HEK293T (cell line): ENCODE measurements at regions not wholly inside any gene's neighbourhood (a gene's known extent, or its start where the extent isn't known, plus 50 kb on each side); places are given as distances from the start of the nearest gene placed in this dataset.

Experiments
- CTCF ChIA-PET: fragments of 350-600 bp; formaldehyde crosslinking; extraction: SDS; loops from one replicate; lab custom pipeline; 2021; ENCODE audit warnings: antibody characterized with exemption, inconsistent platforms; lab: Yijun Ruan, JAX
- POLR2A ChIA-PET: fragments of 350-600 bp; formaldehyde crosslinking; extraction: SDS; loops from one replicate; lab custom pipeline; 2020; ENCODE audit warnings: antibody characterized with exemption, inconsistent platforms; lab: Yijun Ruan, JAX
- DNase-seq: peaks from one replicate; pipeline ENCODE4 v3.0.0; 2012; ENCODE audit warnings: mixed read lengths; ENCODE audit errors: extremely low spot score
- ARNT ChIP-seq: fragments of 450-650 bp; IDR thresholded peaks from 2 replicates; pipeline ENCODE4 v1.6.1; 2017; ENCODE audit warnings: mild to moderate bottlenecking
- BHLHE40 ChIP-seq: fragments of 450-650 bp; IDR thresholded peaks from 2 replicates; pipeline ENCODE4 v1.6.1; 2016; ENCODE audit warnings: mild to moderate bottlenecking, moderate library complexity, borderline replicate concordance
- CTBP1 ChIP-seq: fragments of 450-650 bp; IDR thresholded peaks from 2 replicates; pipeline ENCODE4 v1.6.1; 2016; ENCODE audit warnings: borderline replicate concordance
- ELF4 ChIP-seq: fragments of 450-650 bp; IDR thresholded peaks from 2 replicates; pipeline ENCODE4 v1.6.1; 2017; ENCODE audit warnings: antibody characterized with exemption
- FOXA1 ChIP-seq: fragments of 450-650 bp; IDR thresholded peaks from 2 replicates; pipeline ENCODE4 v1.6.1; 2016; ENCODE audit warnings: mild to moderate bottlenecking
- FOXK2 ChIP-seq: fragments of 450-650 bp; IDR thresholded peaks from 2 replicates; pipeline ENCODE4 v1.6.1; 2016; ENCODE audit warnings: mild to moderate bottlenecking
- FOXM1 ChIP-seq: fragments of 450-650 bp; IDR thresholded peaks from 2 replicates; pipeline ENCODE4 v1.6.1; 2017; ENCODE audit warnings: mild to moderate bottlenecking, borderline replicate concordance
- HDGF ChIP-seq: fragments of 450-650 bp; IDR thresholded peaks from 2 replicates; pipeline ENCODE4 v1.6.1; 2017; ENCODE audit warnings: antibody characterized with exemption, borderline replicate concordance
- L3MBTL2 ChIP-seq: fragments of 450-650 bp; conservative IDR thresholded peaks from 2 replicates; pipeline ENCODE4 v1.6.1; 2016; ENCODE audit warnings: mild to moderate bottlenecking
- LEF1 ChIP-seq: fragments of 450-650 bp; IDR thresholded peaks from 2 replicates; pipeline ENCODE4 v1.6.1; 2017; ENCODE audit warnings: mild to moderate bottlenecking, borderline replicate concordance
- NFRKB ChIP-seq: fragments of 450-650 bp; IDR thresholded peaks from 2 replicates; pipeline ENCODE4 v1.6.1; 2016; ENCODE audit warnings: mild to moderate bottlenecking, moderate library complexity
- SP1 ChIP-seq: fragments of 450-650 bp; IDR thresholded peaks from 2 replicates; pipeline ENCODE4 v1.6.1; 2017
- SUZ12 ChIP-seq: fragments of 450-650 bp; IDR thresholded peaks from 2 replicates; pipeline ENCODE4 v1.6.1; 2016; ENCODE audit warnings: mild to moderate bottlenecking
- TARDBP ChIP-seq: fragments of 450-650 bp; IDR thresholded peaks from 2 replicates; pipeline ENCODE4 v1.6.1; 2016
- ZNF384 ChIP-seq: fragments of 450-650 bp; IDR thresholded peaks from 2 replicates; pipeline ENCODE4 v1.6.1; 2016
- TF ChIP-seq, protein P1 (sequence below): fragments of 450-650 bp; IDR thresholded peaks from 2 replicates; pipeline ENCODE4 v1.6.1; 2016

DNA sequence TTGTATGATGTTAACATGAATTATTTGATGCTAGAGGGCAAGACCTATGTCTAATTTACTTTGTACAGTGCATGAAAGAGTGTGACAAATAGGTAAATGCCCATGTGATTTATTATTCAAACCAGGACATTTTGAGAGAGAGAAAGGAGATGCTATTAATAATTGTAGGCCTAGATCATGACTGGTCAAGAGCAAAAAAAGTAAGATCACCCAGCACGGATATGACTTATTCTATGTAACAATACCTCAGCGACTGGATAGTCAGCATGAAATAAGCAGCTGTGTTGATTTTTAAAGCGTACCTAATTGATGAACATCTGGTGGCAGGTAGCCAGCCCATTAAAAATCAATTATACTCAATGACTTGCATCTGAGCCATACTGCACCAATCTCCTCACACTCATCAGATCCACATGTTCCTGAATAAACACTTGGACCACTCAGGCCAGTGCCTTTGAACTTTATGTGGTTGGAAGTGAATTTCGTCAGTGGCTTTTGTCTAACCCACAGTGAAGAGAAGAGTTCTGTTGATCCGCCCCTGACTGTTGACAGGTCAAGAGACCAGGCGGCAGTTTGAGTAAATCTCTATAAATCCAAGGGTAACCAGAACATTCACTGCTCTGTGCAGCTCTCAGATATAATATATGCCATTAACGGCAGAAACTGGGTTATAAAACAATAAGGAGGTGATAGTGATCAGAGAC is 435.3 kb downstream of the MDFIC start:
- TF ChIP-seq LEF1, result no peak
- no peak for TF ChIP-seq FOXA1
- TF ChIP-seq SP1, result no peak
- no peak for TF ChIP-seq BHLHE40
- TF ChIP-seq NFRKB, result no peak
- no peak for TF ChIP-seq ARNT
- no peak for TF ChIP-seq CTBP1
- TF ChIP-seq FOXK2, result no peak
- TF ChIP-seq ZNF384, result no peak
- TF ChIP-seq, protein P1, sequence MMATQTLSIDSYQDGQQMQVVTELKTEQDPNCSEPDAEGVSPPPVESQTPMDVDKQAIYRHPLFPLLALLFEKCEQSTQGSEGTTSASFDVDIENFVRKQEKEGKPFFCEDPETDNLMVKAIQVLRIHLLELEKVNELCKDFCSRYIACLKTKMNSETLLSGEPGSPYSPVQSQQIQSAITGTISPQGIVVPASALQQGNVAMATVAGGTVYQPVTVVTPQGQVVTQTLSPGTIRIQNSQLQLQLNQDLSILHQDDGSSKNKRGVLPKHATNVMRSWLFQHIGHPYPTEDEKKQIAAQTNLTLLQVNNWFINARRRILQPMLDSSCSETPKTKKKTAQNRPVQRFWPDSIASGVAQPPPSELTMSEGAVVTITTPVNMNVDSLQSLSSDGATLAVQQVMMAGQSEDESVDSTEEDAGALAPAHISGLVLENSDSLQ, result no peak
- TF ChIP-seq SUZ12, result no peak
- no peak for TF ChIP-seq HDGF
- TF ChIP-seq L3MBTL2, result no peak
- no peak for DNase-seq
- ChIA-PET CTCF (no interaction called here), POLR2A (no interaction called here)

DNA sequence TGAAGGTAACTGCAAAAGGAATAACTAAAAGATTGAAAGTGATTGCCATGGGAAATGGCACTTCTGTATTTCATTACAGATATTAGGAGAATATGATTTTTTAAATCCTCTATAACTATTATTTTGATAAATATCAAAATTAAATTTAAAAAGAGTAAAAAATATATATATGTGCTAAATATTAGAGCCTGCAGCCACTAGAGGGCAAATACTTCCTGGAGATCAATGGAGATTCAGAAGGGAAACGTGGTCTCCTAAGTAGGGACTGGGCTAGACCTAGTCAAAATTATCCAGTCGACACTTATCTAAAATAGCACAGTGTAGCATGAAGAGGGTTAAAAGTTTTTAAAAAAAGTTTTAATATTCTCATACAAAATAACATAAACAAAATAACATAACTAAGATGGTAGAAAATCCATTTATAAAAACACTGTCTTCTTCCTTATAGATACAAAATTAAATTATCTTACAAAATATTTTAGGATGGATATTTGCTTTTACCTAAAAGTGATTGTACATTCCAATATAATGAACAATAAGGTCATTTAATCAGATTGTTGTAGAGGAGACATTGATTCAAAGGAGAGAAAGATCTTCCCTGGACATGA is 434.3 kb downstream of the MDFIC start:
- CTCF ChIA-PET, result no interaction called here
- POLR2A ChIA-PET, result no interaction called here
- DNase-seq, result peak; percentile 12

DNA sequence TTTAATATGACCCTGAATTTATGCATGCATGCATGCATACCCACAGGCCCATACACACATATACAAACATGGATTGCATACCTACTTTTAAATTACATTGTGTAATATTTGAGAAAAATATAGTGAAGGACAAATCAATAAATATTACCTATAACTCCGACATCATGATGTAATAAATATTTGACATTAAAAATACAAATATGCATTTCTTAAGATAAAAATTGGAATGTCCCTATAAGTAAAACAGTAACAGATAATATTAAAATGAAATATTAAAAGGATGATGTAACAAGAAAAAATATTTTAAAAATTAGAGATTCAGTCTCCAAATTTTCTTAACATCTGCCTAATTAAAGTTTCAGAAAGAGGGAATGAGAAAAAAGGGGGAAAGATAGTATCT is 433.0 kb downstream of the MDFIC start:
- CTCF ChIA-PET, result no interaction called here
- POLR2A ChIA-PET, result no interaction called here
- TF ChIP-seq, protein P1, result no peak
- TF ChIP-seq L3MBTL2, result no peak
- no peak for TF ChIP-seq TARDBP
- TF ChIP-seq SUZ12, result no peak
- TF ChIP-seq LEF1, result no peak
- no peak for TF ChIP-seq HDGF
- no peak for TF ChIP-seq FOXM1
- TF ChIP-seq SP1, result no peak
- TF ChIP-seq ARNT, result no peak
- TF ChIP-seq CTBP1, result no peak
- no peak for TF ChIP-seq FOXK2
- no peak for TF ChIP-seq ELF4
- no peak for TF ChIP-seq ZNF384
- TF ChIP-seq BHLHE40, result no peak
- no peak for TF ChIP-seq NFRKB
- no peak for TF ChIP-seq FOXA1

More for the DNA sequence above, 434.3 kb downstream of the MDFIC start:
- no peak for TF ChIP-seq SUZ12
- TF ChIP-seq FOXA1, result no peak
- TF ChIP-seq LEF1, result no peak
- no peak for TF ChIP-seq L3MBTL2
- TF ChIP-seq ARNT, result no peak
- TF ChIP-seq NFRKB, result no peak
- TF ChIP-seq, protein P1, result no peak
- no peak for TF ChIP-seq ELF4
- TF ChIP-seq BHLHE40, result no peak
- TF ChIP-seq FOXK2, result no peak
- TF ChIP-seq CTBP1, result no peak
- no peak for TF ChIP-seq ZNF384
- TF ChIP-seq SP1, result no peak
- TF ChIP-seq FOXM1, result no peak
- TF ChIP-seq HDGF, result no peak
- no peak for TF ChIP-seq TARDBP

DNA sequence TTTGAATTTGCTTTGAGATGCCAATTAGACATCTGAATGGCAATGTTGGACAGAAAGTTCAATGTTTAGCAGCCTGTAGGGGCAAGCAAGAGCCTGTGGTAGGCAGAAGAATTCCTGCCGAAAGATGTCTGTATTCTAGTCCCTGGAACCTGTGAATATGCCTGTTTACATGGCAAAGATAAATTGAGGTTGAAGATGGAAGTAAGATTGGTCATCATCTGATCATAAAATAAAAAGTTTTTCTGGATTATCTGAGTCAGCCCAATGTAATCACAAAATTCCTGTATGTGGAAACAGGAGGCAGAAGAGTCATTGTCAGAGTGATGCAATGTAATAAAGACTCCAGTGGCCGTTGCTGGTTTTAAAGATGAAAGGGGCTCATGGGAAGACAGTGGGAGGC is 430.5 kb downstream of the MDFIC start:
- no peak for TF ChIP-seq SP1
- TF ChIP-seq L3MBTL2, result no peak
- TF ChIP-seq CTBP1, result no peak
- no peak for TF ChIP-seq SUZ12
- TF ChIP-seq LEF1, result no peak
- TF ChIP-seq NFRKB, result no peak
- TF ChIP-seq BHLHE40, result no peak
- TF ChIP-seq, protein P1, result no peak
- TF ChIP-seq ELF4, result no peak
- TF ChIP-seq FOXM1, result no peak
- TF ChIP-seq HDGF, result no peak
- TF ChIP-seq FOXK2, result no peak
- ChIA-PET CTCF (no interaction called here), POLR2A (no interaction called here)
- no peak for DNase-seq

More for the DNA sequence above, 433.0 kb downstream of the MDFIC start:
- no peak for DNase-seq

DNA sequence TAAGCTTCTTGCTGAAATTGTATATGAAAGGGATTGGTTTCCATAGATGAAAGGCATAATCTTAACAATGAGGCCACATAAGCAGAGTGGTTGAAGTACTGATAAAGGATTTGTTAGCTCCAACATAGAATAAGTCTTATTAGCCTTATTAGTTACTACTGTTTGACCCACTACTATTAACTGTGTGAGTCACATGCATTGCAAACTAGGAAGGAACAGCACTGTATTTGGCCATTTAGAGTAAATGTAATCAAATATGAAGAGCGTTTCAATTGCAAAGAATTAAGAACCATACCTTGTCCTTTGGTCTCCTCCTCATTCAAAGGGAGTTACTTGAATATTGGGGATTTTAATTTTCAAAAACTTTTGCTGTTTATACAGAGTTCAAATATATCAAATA is 428.9 kb downstream of the MDFIC start:
- ChIA-PET CTCF (no interaction called here), POLR2A (no interaction called here)
- no peak for TF ChIP-seq FOXK2
- TF ChIP-seq ARNT, result no peak
- no peak for TF ChIP-seq L3MBTL2
- TF ChIP-seq SUZ12, result no peak
- no peak for TF ChIP-seq NFRKB
- no peak for TF ChIP-seq SP1
- TF ChIP-seq FOXA1, result no peak
- TF ChIP-seq FOXM1, result no peak
- no peak for DNase-seq

DNA sequence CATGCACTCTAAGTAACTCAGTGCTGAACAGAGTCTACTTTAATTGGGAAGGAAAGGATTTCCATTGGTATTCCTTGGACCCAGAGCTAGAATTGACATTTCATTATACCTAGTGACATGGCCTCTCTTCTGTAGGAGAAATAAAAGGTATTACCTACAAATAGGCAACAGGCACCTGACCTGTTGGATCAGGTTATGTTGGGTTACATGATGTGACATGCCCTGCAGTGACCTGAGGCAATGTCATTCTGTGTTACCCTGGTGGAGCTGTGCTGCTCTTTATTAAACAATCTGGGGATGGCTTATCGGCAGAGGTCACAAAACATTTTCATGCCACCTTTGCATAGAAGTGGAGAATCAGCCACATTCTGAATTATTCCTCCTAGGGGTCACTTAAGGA is 427.7 kb downstream of the MDFIC start:
- DNase-seq, result no peak
- ChIA-PET CTCF (no interaction called here), POLR2A (no interaction called here)
- TF ChIP-seq L3MBTL2 (no peak), BHLHE40 (no peak), ELF4 (no peak), NFRKB (no peak), SUZ12 (no peak), HDGF (no peak), FOXK2 (no peak), SP1 (no peak), LEF1 (no peak)
